Ovary (tissue), 3 donors: ENCODE measurements at regions not wholly inside any gene's neighbourhood (a gene's known extent, or its start where the extent isn't known, plus 50 kb on each side); places are given as distances from the start of the nearest gene placed in this dataset.
"Not testable (repeated sequence)": the region's sequence is repeated elsewhere in the genome, so short reads cannot be mapped to it uniquely, and the experiment has no call there.

Experiments
- EP300 ChIP-seq: sonication (generic); formaldehyde crosslinking; IDR thresholded peaks from one replicate; pipeline ENCODE4 v1.6.1; 2017; ENCODE audit warnings: antibody characterized with exemption
- POLR2A ChIP-seq: fragments of 450-650 bp; IDR thresholded peaks from one replicate; pipeline ENCODE4 v1.6.1; 2017; ENCODE audit warnings: antibody characterized with exemption, mild to moderate bottlenecking, moderate library complexity
- TF ChIP-seq, protein P1 (sequence below), 3 donors: fragments of 450-650 bp in 2 of 3; fragments of 200-600 bp in 1 of 3; IDR thresholded peaks; one replicate each; pipeline versions ENCODE4 v1.5.1 to v1.8.0; 2016 to 2022; ENCODE audit warnings: antibody characterized with exemption in 3 of 3, mild to moderate bottlenecking in 1 of 3
- donor health status: DM: no; HTN: no; CAD: no.

- TF ChIP-seq, protein P1, sequence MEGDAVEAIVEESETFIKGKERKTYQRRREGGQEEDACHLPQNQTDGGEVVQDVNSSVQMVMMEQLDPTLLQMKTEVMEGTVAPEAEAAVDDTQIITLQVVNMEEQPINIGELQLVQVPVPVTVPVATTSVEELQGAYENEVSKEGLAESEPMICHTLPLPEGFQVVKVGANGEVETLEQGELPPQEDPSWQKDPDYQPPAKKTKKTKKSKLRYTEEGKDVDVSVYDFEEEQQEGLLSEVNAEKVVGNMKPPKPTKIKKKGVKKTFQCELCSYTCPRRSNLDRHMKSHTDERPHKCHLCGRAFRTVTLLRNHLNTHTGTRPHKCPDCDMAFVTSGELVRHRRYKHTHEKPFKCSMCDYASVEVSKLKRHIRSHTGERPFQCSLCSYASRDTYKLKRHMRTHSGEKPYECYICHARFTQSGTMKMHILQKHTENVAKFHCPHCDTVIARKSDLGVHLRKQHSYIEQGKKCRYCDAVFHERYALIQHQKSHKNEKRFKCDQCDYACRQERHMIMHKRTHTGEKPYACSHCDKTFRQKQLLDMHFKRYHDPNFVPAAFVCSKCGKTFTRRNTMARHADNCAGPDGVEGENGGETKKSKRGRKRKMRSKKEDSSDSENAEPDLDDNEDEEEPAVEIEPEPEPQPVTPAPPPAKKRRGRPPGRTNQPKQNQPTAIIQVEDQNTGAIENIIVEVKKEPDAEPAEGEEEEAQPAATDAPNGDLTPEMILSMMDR (IDR thresholded peaks at IDR 0.05) = not testable (repeated sequence)
- TF ChIP-seq POLR2A, EP300: not testable (repeated sequence)
Measured at GRCh38 chr14:105769061-105769730, 242.8 kb downstream of the TMEM121 start.
